ENCODE measurements at regions not wholly inside any gene's neighbourhood (a gene's known extent, or its start where the extent isn't known, plus 50 kb on each side); places are given as distances from the start of the nearest gene placed in this dataset.
"Not testable (repeated sequence)": the region's sequence is repeated elsewhere in the genome, so short reads cannot be mapped to it uniquely, and the experiment has no call there.

DNA sequence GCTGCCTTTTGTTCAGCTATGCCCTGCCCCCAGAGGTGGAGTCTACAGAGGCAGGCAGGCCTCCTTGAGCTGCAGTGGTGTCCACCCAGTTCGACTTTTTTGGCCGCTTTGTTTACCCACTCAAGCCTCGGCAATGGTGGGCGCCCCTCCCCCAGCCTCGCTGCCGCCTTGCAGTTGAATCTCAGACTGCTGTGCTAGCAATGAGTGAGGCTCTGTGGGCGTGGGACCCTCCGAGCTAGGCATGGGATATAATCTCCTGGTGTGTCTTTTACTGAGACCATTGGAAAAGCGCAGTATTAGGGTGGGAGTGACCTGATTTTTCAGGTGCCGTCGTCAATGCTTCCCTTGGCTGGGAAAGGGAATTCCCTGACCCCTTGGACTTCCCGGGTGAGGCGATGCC lies 279.3 kb downstream of the PTH2R start:
- intact Hi-C loops (cut with micrococcal nuclease) = not testable (repeated sequence)

DNA sequence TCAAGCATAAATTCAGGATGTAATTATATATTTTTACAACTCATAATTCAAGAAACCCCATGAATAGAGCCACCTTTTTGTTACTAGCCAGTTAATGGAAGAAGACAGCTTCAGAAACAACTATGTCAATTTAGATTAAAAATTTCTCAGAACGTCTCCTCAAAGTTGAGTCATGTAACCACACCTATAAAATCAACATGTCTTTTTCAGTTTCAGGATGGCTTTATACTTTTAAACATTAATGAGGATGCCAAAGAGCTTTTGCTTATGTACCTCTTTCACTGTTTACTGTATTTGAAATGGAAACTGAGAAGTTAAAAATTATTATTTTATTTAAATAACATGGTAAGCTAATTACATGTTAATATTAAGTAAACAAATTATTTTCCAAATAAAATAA lies 280.1 kb downstream of the PTH2R start:
- intact Hi-C loops (cut with micrococcal nuclease) = no loop called here

DNA sequence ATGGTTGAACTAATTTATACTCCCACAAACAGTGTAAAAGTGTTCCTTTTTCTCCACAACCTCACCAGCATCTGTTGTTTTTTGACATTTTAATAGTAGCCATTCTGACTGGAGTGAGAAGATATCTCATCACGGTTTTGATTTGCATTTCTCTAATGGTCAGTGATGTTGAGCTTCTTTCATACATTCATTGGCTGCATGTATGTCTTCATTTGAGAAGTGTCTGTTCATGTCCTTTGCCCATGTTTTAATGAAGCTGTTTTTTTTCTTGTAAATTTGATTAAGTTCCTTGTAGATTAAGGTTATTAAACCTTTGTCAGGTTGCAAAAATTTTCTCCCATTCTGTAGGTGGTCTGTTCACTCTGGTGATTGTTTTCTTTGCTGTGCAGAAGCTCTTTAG lies 281.1 kb downstream of the PTH2R start:
- intact Hi-C loops (cut with micrococcal nuclease) = not testable (repeated sequence)

DNA sequence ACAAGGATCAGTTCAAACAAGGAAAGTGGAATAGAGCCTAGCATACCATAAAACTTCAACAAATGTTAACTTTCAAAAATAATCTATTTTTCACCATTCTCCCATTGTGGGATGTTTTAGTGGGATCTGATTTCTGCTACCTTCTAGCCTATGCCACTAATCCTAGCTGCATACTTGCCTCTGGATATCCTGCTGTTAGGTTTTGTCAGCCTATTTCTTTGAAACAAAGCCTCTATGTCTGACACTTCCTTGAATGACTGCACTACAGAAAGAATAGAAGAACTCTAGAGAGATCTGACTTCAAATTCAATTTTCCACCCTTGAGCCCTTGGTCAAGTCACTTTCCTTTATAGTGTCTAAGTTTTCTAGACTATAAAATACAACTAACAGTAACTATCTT lies 291.5 kb downstream of the PTH2R start:
- intact Hi-C loops (cut with micrococcal nuclease) = no loop called here

DNA sequence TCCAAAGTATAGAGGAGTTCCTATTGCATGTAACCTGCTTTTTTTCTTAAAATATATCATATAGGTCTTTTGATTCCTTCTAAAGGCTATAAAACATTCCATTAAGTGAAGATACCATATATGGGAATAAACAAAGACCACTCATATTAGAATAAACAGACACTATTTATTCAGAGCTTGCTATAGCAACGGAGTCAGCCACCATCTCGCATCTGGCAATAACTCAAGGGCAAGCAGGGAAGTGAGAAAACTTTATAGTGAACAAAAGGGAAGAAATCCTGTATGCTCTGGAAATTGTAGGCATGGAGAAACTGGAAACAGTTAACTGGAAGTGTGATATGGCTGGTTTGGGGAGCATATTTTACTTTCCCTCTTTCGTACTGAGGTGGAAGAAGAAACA lies 301.9 kb downstream of the PTH2R start:
- intact Hi-C loops (cut with micrococcal nuclease) = no loop called here

DNA sequence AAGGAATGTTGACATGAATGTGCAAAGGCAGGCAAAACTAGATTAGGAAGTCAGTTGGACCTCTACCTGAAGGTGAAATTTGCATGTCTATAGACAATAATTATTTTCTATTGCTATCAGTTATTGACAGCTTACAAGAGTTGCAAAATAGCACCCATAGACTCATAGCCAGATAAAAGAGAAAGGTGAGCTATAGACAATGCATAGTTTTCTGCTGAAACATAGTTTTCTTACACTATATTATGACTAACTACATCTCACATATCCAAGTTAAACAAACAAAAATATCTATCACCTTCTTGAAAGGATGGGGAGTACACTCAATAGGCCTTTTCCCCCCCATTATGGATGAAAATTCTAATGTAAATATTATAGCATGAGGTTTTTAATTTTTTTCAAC lies 305.0 kb downstream of the PTH2R start:
- intact Hi-C loops (cut with micrococcal nuclease) = no loop called here

DNA sequence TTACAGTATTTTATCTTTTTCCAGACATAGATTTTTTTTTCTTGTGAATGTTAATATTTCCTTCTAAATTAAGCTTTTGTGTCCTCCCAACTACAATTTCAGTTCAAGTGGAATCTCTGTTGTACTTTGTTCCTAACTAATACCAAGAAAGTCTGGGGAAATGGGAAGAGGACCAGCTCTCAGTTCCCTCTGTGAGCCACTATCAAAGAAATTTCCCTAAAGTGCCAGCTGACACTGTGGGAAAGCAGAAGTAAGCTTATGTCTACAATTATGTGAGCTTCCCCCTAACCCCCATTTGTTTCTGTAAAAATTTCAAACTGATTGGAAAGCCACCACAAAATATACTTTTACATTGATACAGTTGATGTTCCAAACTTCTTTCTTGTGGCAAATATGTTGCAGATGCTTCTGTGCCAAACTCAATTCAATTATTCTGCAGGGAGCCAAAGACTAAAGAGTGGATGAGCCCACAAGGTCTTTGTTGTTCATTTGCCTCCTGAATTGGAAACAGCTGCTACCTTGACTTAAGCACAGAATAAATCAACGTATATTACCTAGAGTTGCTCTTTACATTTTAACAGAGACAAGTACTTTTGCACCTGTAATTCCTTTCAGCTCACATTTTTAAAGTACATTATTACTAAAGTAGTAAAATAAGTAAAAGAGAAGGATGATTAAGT lies 306.6 kb downstream of the PTH2R start:
- intact Hi-C loops (cut with micrococcal nuclease) = no loop called here

DNA sequence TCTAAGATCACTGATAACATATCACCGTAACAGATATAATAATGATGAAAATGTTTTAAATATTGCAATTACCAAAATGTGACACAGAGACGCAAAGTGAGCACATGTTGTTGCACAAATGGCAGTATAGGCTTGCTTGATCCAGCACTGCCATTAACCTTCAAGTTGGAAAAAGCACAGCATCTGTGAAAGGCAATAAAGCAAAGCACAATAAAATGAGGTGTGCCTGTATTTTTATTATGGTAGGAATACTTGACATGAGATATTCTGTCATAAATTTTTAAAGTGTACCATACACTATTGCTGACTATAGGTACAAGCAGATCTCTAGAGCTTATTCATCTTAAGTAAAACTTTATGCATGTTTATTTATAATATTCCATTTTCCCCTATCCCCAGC lies 312.2 kb downstream of the PTH2R start:
- intact Hi-C loops (cut with micrococcal nuclease) = no loop called here

DNA sequence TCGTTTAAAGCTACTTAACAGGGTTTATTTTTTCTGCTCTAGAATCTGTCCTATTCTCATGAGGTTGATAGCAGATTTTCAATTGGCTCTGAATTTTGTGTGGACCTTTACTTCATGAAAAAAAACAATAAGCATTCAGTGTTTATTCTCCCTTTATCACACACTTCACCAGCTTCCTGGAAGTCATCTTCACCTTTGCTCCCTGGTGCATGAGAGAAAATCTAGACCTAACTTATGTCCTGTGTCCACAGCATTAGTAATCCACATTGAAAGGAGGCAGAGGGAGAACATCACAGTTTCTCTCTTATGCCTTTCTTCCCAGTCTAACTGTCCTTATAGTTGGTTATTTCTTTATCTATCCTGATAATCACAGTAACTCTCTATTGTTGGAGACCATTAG lies 316.1 kb downstream of the PTH2R start:
- intact Hi-C loops (cut with micrococcal nuclease) = no loop called here

DNA sequence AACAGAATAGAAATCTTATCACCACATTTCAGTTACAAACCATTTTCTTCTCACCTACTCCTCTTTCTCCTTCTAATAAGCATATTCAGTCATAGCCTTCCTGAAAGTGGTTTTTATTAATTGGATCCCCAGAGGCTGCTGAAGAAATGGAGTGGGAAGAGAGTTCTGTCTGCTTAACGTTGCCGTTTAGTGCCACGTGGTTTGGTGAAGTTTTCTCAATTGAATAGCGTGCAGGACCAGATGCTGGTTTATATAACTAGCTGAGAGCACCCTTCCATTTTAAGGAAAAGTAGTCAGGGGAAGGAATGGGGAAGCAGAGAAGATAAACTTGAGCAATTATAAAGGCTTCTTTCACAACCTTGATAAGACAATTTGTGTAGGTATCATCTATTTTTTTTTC lies 318.7 kb downstream of the PTH2R start:
- intact Hi-C loops (cut with micrococcal nuclease) = no loop called here

DNA sequence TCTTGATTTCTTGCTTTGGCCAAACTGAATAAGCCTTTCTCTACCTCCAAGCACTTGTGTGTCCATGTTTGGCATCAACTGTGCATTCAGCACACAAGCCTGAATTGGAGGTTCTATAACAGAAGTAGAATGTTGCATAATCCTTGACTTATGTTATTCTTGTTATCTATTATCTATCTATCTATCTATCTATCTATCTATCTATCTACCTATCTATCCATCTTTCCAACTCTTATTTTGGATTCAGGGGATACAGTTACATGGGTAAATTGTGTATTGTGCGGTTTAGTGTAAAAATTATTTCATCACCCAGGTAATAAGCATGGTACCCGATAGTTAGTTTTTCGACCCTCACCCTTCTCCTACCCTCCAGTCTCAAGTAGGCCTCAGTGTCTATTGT lies 319.6 kb downstream of the PTH2R start:
- intact Hi-C loops (cut with micrococcal nuclease) = no loop called here

DNA sequence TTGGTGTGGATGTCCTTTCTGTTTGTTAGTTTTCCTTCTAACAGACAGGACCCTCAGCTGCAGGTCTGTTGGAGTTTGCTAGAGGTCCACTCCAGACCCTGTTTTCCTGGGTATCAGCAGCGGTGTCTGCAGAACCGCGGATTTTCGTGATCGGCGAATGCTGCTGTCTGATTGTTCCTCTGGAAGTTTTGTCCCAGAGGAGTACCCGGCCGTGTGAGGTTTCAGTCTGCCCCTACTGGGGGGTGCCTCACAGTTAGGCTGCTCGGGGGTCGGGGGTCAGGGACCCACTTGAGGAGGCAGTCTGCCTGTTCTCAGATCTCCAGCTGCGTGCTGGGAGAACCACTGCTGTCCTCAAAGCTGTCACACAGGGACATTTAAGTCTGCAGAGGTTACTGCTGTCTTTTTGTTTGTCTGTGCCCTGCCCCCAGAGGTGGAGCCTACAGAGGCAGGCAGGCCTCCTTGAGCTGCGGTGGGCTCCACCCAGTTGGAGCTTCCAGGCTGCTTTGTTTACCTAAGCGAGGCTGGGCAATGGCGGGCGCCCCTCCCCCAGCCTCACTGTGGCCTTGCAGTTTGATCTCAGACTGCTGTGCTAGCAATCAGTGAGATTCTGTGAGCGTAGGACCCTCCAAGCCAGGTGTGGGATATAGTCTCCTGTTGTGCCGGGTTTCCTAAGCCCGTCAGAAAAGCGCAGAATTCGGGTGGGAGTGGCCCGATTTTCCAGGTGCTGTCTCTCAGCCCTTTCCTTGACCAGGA lies 345.2 kb downstream of the PTH2R start:
- intact Hi-C loops (cut with micrococcal nuclease) = not testable (repeated sequence)

DNA sequence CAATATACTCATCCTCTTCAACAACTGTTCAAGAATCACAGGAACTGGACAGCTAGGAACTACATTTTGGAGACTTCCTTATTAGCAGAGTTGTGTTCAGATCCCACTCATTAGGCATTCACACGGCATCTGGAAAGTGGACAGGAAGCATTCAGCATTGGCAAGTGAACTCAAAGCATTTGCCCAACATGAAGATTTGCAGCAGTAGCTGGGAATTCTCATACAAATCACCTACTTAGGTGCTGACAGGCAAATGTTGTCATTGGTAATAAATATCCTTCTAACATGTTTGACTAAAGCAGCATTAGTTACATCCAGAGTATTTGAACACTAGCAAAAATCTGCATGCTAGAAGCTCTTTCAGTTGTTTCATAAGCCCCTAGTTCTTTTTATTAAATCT lies 350.8 kb downstream of the PTH2R start:
- intact Hi-C loops (cut with micrococcal nuclease) = no loop called here

DNA sequence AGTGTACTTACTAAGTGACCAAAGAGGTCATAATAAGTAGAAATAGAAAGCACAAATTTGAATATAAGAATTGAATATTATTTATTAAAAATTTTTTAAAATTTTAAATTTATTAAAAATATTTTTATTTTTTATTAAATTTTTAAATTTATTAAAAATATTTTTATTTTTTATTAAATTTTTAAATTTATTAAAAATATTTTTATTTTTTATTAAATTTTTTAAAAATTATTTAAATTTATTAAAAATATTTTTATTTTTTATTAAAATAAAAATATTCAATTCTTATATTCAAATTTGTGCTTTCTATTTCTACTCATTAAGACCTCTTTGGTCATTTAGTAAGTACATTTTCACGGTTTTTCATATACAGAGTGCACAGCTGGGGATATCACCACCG lies 366.5 kb downstream of the PTH2R start:
- intact Hi-C loops (cut with micrococcal nuclease) = not testable (repeated sequence)

DNA sequence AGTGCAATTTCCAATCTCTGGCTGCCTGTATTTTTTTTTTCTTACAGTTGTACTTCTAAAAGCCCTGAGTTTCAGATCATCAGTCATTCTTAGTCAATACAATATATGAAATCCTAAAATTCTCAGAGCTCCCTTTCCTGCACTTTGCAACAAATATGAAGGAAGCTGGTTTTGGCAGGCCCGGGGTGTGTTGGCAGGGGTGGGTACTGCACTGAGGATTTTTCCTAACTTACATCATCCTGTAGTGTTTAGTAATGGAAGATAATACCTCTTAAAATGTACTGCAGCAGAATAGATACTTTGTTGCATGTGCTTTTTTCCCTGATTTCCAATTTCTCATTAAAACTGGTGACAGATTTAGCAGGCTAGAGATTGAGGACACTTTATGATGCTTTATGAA lies 374.6 kb downstream of the PTH2R start:
- intact Hi-C loops (cut with micrococcal nuclease) = no loop called here

DNA sequence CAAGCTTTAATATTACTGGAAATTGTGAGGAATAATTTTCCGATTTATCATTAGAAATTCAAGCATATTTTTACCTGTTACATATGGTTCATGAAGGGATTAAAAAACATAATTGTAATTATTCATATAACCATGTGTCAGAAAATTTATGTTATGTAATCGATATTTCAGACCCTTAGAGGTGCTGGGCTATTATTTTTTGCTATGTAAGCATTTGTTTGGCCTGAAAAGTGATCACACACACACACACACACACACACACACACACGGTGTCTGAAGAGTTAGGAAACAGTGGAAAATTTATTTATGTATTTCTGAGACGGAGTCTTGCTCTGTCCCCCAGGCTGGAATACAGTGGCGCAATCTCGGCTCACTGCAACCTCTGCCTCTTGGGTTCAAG lies 375.5 kb downstream of the PTH2R start:
- intact Hi-C loops (cut with micrococcal nuclease) = no loop called here

DNA sequence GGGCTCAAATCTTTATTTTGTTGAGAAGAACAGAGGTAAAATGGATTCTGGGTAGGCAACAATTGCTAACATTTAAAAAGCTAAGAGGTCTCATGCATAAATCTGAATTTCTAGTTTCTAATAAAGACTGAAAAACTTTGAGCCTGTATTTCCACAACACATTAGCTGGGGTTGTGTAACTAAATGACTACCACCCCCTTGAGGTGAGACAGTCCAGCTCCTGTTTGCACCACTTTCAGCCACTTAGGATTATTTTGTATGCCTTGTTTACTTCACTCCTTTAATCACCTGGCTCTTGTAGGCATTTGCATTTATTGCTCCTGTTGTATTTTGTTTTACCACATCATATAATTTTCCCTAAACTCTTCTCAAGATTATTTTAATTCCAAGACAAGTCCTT lies 376.6 kb downstream of the PTH2R start:
- intact Hi-C loops (cut with micrococcal nuclease) = no loop called here

DNA sequence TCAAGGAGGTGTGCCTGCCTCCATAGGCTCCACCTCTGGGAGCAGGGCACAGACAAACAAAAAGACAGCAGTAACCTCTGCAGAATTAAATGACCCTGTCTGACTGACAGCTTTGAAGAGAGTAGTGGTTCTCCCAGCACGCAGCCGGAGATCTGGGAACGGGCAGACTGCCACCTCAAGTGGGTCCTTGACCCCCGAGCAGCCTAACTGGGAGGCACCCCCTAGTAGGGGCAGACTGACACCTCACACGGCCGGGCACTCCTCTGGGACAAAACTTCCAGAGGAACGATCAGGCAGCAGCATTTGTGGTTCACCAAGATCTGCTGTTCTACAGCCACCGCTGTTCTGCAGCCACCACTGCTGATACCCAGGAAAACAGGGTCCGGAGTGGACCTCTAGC lies 378.2 kb downstream of the PTH2R start:
- intact Hi-C loops (cut with micrococcal nuclease) = not testable (repeated sequence)

DNA sequence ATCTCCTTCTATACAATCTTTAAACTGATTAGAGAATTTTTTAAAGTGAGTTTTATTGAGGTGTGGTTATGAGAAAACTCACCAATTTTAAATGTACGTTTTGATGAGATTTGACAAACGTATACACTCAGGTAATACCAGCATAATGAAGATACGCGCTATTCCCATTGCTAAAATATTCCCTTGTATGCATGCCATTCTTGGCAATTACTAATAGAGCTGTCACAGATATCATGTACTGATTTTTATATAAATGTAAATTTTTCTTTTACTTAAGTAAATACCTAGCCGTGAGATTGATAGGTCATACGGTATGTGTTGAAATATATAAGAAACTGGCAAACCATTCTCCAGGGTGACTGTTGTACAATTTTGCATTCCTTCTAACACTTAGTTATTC lies 384.7 kb downstream of the PTH2R start:
- intact Hi-C loops (cut with micrococcal nuclease) = no loop called here

DNA sequence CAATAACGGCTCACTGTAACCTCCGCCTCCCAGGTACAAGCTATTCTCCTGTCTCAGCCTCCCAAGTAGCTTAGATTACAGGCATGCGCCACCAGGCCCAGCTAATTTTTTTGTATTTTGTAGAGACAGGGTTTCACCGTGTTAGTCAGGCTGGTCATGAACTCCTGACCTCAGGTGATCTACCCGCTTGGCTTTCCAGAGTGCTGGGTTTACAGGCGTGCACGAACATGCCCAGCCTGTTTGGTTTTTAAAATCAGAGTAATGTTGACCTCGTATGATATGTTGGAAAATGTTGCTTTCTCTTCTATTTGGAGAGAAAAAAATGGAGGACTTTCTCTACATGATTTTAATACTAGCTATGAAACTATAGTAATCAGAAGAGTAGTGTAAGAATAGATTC lies 386.2 kb downstream of the PTH2R start:
- intact Hi-C loops (cut with micrococcal nuclease) = no loop called here

DNA sequence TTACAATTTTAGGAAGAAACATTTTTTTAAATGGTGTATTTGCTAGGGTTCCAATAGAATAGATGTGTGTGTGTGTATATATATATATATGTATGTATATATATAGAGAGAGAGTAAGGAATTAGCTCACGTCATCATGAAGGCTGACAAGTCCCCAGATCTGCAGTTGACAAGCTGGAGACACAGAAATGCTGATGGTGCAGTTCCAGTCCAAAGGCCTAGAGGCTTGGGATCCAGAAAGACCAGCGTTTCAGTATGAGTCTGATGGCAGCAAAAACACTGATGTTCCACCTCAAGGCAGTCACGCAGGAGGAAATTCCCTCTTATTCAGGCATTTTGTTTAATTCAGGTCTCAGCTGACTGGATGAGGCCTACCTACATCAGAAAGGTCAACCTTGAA lies 386.8 kb downstream of the PTH2R start:
- intact Hi-C loops (cut with micrococcal nuclease) = no loop called here

DNA sequence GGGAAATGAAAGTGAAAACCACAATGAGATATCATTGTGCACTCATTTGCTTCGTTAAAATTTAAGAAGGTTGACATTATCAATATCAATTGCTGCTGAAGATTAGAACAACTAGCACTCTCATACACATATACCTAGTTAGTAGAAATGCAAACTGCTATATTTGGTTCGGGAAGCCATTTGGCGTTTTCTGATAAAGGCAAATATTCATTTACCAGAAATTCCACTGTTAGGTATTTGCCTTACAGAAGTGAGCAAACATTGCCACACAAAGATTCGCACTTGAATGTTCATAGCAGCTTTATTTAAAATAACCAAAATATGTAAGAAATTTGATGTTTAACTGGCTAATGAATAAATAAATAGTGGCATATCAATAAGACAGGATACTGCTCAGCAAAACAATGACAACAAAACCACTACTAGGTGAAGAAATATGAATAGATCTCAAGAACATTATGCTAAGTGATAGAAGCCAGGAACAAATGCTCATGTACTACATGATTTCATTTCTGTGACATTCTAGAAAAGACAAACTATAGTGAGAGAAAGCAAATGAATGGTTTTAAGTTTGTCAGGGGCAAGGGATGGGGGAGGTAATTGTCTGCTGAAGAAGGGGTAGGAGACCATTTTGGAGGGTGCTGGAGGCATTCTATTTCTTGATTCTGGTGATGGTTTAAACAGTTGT lies 387.8 kb downstream of the PTH2R start:
- intact Hi-C loops (cut with micrococcal nuclease) = no loop called here

DNA sequence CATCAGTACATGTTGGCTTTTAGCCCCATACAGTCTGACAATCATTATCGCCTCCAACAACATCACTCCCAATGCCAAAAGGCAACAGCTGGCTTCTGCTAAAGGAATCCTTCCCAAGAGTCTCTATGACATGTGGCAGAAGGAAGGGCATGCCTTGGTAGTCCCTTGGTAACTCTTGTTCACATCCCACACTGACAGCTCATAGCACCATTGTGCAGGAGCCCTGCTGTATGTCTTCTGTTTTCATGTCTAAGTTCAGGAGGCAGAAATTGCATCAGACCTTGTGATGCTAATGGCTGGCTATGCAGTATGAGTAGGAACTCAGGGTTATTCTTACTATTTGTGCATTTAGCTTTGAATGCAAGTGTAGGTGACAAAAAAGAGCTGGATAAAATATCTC lies 392.1 kb downstream of the PTH2R start:
- intact Hi-C loops (cut with micrococcal nuclease) = no loop called here

Measured in T-helper 1 cell treated with Interleukin-12 subunit alpha and Interleukin-12 subunit beta and Interleukin-4 antibody, amounts not matched to agents 30 ng/mL and 1 ng/mL, for 36 hours (primary cell).